Esophagus (tissue), 2 donors: ENCODE measurements at regions not wholly inside any gene's neighbourhood (a gene's known extent, or its start where the extent isn't known, plus 50 kb on each side); places are given as distances from the start of the nearest gene placed in this dataset.

Experiments used
- H3K27ac ChIP-seq, 2 donors: one replicate each; pipeline ENCODE4 v1.5.1; 2013; ENCODE audit warnings: low read depth in 2 of 2, mild to moderate bottlenecking in 2 of 2, inconsistent platforms in 1 of 2, low read length in 1 of 2, moderate library complexity in 1 of 2
- H3K27me3 ChIP-seq, 2 donors: one replicate each; pipeline ENCODE4 v1.6.1; 2013; ENCODE audit warnings: low read length in 2 of 2, control low read depth in 1 of 2, mild to moderate bottlenecking in 1 of 2; ENCODE audit not compliant: insufficient read depth in 2 of 2, control insufficient read depth in 1 of 2
- H3K36me3 ChIP-seq, 2 donors: one replicate each; pipeline ENCODE4 v1.6.1; 2013; ENCODE audit warnings: low read length in 1 of 2; ENCODE audit not compliant: control insufficient read depth in 2 of 2, insufficient read depth in 2 of 2
- H3K4me1 ChIP-seq, 2 donors: one replicate each; pipeline ENCODE4 v1.6.1; 2013; ENCODE audit warnings: low read length in 1 of 2; ENCODE audit not compliant: control insufficient read depth in 2 of 2, insufficient read depth in 2 of 2
- H3K4me3 ChIP-seq, 2 donors: one replicate each; pipeline ENCODE4 v1.5.1; 2013; ENCODE audit warnings: low read length in 2 of 2, mild to moderate bottlenecking in 2 of 2, low read depth in 1 of 2, moderate library complexity in 1 of 2
- H3K9me3 ChIP-seq, 2 donors: one replicate each; pipeline ENCODE4 v1.6.1; 2013; ENCODE audit warnings: mild to moderate bottlenecking in 2 of 2, low read depth in 1 of 2, low read length in 1 of 2, moderate library complexity in 1 of 2; ENCODE audit not compliant: control insufficient read depth in 2 of 2, insufficient read depth in 1 of 2
- WGBS, 2 donors: extraction: QIAGEN DNeasy Blood & Tissue Kit; methylation state at CpG; one replicate each; pipeline ENCODE4 v1.1.7; 2013; 5-methylcytosine and 5-hydroxymethylcytosine counted together
- donor health status: healthy with polysubstance abuse.
- donor health status: Bipolar disorder and iron deficiency.

GRCh38 chr3:7964899-7965298 lies 536.7 kb upstream of the LMCD1 start:
- H3K27ac ChIP-seq: no peak overlapping the region
- WGBS, 2 donors: 72 to 79% methylated on average over 2 of the region's 2 CpGs
- H3K9me3 ChIP-seq: no peaks in the 10 kb centered on the region

GRCh38 chr3:7973006-7973405 lies 528.6 kb upstream of the LMCD1 start:
- WGBS, 2 donors: 33 to 61% methylated on average over 1 of the region's 1 CpG
- Histone ChIP-seq H3K27ac (no peak overlapping the region), H3K27me3 (no peaks in the 10 kb centered on the region), H3K4me3 (no peak overlapping the region), H3K9me3 (peaks cover 0 to under 1% of the 10 kb centered on the region in 2 donors), H3K36me3 (no peaks in the 10 kb centered on the region), H3K4me1 (peaks cover under 1 to 2% of the 10 kb centered on the region in 2 donors)

More at GRCh38 chr3:7964899-7965298, 536.7 kb upstream of the LMCD1 start:
- Histone ChIP-seq H3K4me3 (no peak overlapping the region), H3K36me3 (no peaks in the 10 kb centered on the region), H3K4me1 (no peaks in the 10 kb centered on the region), H3K27me3 (no peaks in the 10 kb centered on the region)

GRCh38 chr3:7977245-7978086 lies 524.2 kb upstream of the LMCD1 start:
- Histone ChIP-seq H3K4me3 (no peak overlapping the region), H3K27me3 (no peaks in the 10 kb centered on the region), H3K27ac (no peak overlapping the region), H3K4me1 (peaks cover 3 to 4% of the 10 kb centered on the region in 2 donors), H3K9me3 (peaks cover 0 to 4% of the 10 kb centered on the region in 2 donors), H3K36me3 (no peaks in the 10 kb centered on the region)
- WGBS, 2 donors: 40 to 42% methylated on average over 5 of the region's 5 CpGs

DNA sequence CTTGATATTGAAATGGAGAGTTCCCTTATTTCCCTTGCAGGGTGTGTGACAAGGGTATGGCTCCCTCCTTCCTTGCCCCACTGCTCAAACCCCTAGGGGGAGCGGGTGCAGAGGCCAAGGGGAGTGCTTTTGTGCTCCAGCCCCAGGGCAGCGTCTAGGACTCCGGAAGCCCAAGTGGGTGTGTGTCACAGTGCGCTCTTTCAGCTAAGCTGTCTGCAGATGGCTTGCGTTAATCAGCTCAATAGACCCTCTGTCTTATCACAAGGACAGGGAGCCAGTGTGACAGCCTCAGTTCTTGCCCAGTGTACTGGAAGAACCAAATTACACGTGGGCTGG lies 523.6 kb upstream of the LMCD1 start:
- no peak overlapping the region for H3K27ac ChIP-seq
- H3K4me3 ChIP-seq: no peak overlapping the region
- no peaks in the 10 kb centered on the region for H3K27me3 ChIP-seq
- peaks cover 0 to 4% of the 10 kb centered on the region in 2 donors for H3K9me3 ChIP-seq
- H3K4me1 ChIP-seq: peaks cover 3 to 4% of the 10 kb centered on the region in 2 donors
- H3K36me3 ChIP-seq: no peaks in the 10 kb centered on the region
- 61 to 63% methylated on average over 6 of the region's 6 CpGs for WGBS, 2 donors

- H3K36me3 ChIP-seq: no peaks in the 10 kb centered on the region
- H3K27me3 ChIP-seq: no peaks in the 10 kb centered on the region
- H3K27ac ChIP-seq: no peak overlapping the region
- H3K9me3 ChIP-seq: peaks cover 0 to 4% of the 10 kb centered on the region in 2 donors
- no peak overlapping the region for H3K4me3 ChIP-seq
- H3K4me1 ChIP-seq: peaks cover 3 to 4% of the 10 kb centered on the region in 2 donors
Measured at GRCh38 chr3:7982126-7982525, 519.5 kb upstream of the LMCD1 start.

GRCh38 chr3:7999384-7999783 lies 502.2 kb upstream of the LMCD1 start:
- H3K27me3 ChIP-seq: no peaks in the 10 kb centered on the region
- H3K9me3 ChIP-seq: no peaks in the 10 kb centered on the region
- no peak overlapping the region for H3K27ac ChIP-seq
- 34 to 57% methylated on average over 4 of the region's 4 CpGs for WGBS, 2 donors
- no peak overlapping the region for H3K4me3 ChIP-seq
- H3K4me1 ChIP-seq: no peaks in the 10 kb centered on the region
- no peaks in the 10 kb centered on the region for H3K36me3 ChIP-seq

- Histone ChIP-seq H3K27ac (no peak overlapping the region), H3K4me1 (no peaks in the 10 kb centered on the region), H3K9me3 (no peaks in the 10 kb centered on the region), H3K27me3 (no peaks in the 10 kb centered on the region), H3K36me3 (no peaks in the 10 kb centered on the region), H3K4me3 (no peak overlapping the region)
- 26 to 45% methylated on average over 1 of the region's 1 CpG for WGBS, 2 donors
Measured at GRCh38 chr3:8001307-8001706, 500.3 kb upstream of the LMCD1 start.

DNA sequence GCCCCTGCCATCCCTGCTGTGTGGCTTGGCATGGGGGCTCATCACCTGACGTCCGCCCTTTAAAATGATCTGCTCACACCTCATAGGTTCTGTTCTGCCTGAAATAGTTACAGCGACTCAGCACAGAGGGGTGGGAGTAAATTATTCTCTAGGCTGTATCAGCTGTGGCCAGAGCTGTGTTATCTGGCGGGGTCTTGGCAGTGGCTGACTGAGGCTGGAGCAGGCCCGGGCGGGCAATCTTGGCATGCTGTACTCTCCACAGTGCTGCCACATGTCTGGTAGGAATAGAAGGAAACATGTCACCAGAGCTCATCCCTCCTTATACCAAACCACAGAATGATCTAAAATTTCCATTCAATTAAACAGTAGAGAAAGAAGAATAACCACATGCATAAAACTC lies 499.9 kb upstream of the LMCD1 start:
- Histone ChIP-seq H3K27ac (no peak overlapping the region), H3K4me1 (no peaks in the 10 kb centered on the region), H3K9me3 (no peaks in the 10 kb centered on the region), H3K36me3 (no peaks in the 10 kb centered on the region), H3K27me3 (no peaks in the 10 kb centered on the region), H3K4me3 (no peak overlapping the region)
- WGBS, 2 donors: 58 to 62% methylated on average over 6 of the region's 6 CpGs

DNA sequence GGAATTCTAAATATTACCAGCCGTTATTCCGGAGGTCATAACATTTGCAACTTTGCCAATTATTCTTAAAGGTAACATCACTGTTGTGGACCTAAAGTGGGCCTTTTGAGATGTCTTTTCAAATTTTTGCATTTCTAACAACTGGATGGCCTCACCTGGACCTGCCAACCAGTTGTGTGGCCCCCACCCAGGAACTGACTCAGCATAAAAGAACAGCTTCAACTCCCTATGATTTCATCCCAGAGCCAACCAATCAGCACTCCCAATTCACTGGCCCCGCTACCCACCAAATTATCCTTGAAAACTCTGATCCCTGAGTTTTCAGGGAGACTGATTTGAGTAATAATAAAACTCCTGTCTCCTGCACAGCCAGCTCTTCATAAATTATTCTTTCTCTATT lies 489.7 kb upstream of the LMCD1 start:
- WGBS, 2 donors: 84 to 85% methylated on average over 3 of the region's 3 CpGs
- no peak overlapping the region for H3K27ac ChIP-seq
- no peaks in the 10 kb centered on the region for H3K9me3 ChIP-seq
- H3K4me3 ChIP-seq: no peak overlapping the region
- no peaks in the 10 kb centered on the region for H3K4me1 ChIP-seq
- H3K36me3 ChIP-seq: no peaks in the 10 kb centered on the region
- no peaks in the 10 kb centered on the region for H3K27me3 ChIP-seq
